ENCODE measurements at regions not wholly inside any gene's neighbourhood (a gene's known extent, or its start where the extent isn't known, plus 50 kb on each side); places are given as distances from the start of the nearest gene placed in this dataset.
A peak's percentile ranks its signal among the peaks of the same experiment; 100 is the strongest.

DNA sequence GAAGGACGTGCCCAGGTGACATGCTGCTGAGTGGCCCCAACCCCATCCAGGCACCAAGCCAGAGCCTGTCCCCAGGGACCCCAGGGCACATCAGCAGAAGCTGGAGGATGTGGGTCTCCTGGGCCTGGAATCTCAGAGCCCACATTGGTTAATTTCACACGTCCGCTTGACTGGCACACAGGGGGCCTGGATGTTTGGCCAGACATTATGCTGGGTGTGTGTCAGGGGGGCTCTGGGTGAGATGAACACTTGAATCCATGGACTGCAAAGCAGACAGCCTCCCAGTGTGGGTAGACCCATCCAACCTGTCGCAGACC is 79.1 kb upstream of the RET start:
- Histone ChIP-seq H3K9me3 (no peaks in the 10 kb centered on the region), H3K27ac (no peak overlapping the region), H3K4me3 (no peak overlapping the region), H3K27me3 (peaks cover 0 to 7% (median 0%) of the 10 kb centered on the region in 7 donors), H3K36me3 (no peaks in the 10 kb centered on the region), H3K4me1 (no peaks in the 10 kb centered on the region)
- intact Hi-C loops (cut with DNase I): no loop called here
- no peak for DNase-seq
- WGBS, 2 donors: 84 to 86% methylated on average over 4 of the region's 4 CpGs
- TF ChIP-seq CTCF (IDR thresholded peaks at IDR 0.05): no peak
- ATAC-seq: no peak

DNA sequence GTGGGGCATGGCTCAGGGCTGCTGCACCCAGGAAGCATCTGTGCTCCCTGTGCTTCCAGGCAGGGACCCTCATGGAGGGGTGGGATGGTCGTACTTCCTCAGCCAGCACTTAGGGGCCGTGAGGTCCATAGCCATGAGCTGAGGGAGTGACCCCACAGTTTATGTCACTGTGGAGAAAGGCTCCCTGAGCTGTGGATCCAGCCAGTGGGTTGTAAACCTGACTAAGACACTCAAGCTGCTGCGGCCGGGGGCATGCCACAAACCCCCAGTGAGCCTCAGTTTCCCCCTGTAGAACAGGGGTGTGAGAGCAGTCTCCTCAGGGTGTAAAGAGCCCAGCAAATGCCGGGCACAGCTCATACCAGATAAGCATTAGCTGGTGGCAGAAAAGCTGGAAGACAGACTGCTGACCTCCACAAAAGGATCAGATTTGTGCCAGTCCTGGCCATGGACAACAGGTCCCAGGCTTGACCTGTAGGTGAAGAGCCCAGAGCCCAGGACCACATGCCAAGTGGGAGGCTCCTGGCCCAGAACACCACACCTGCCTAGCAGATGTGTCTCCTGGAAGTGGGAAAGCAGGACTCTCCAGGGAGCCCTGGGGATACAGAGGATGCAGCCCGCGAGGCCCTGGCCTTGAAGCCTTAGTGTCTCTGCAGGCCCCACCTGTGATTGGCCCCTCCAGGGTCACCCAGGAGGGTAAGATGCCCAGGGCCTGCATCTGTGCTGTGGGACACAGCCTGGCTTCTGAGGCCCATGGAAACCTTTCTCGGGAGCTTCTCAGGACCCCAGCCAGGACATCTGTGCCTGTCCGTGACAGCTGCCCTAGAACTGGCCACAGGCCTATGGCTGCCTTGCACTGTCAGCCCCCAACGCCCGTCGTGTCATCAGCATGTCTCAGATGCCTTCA is 78.1 kb upstream of the RET start:
- intact Hi-C loops (cut with DNase I): no loop called here
- Histone ChIP-seq H3K4me1 (no peaks in the 10 kb centered on the region), H3K4me3 (no peak overlapping the region), H3K9me3 (no peaks in the 10 kb centered on the region), H3K27ac (no peak overlapping the region), H3K27me3 (peaks cover 0 to 7% (median 0%) of the 10 kb centered on the region in 7 donors), H3K36me3 (no peaks in the 10 kb centered on the region)
- 80 to 84% methylated on average over 12 of the region's 12 CpGs for WGBS, 2 donors
- ATAC-seq (no peak), DNase-seq (no peak)
- TF ChIP-seq CTCF (IDR thresholded peaks at IDR 0.05): no peak

DNA sequence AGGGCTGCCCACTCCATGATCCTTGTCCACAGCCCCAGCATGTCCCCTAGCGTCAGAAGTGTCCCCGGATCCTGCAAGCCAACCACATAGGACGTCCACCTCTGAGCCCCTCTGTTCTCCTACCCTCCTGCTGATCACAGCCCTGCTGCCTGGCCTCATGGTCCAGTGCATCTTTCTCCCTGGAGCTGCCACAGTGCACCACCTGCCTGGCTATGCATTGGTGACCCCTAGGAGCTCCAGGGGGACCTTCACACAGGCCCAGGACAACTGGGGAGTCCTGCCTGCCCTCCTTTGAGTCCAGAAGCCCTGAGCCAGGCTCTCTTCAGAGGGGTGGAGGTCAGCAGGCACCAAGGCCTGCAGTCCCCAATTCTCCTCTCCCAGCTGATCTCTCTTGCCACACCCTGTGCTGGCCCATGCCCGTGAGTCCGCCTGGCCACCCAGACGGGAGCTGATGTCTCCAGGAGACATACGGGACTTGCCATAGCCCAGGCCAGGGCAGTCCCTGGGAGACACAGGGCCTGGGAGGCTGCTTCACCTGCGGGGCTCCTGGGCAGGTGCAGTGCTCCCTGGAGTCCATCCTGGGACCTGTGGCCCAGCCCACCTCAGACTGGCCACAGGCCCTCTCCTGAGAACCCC is 77.4 kb upstream of the RET start:
- Histone ChIP-seq H3K4me3 (no peak overlapping the region), H3K27ac (no peak overlapping the region), H3K9me3 (no peaks in the 10 kb centered on the region), H3K4me1 (no peaks in the 10 kb centered on the region), H3K36me3 (no peaks in the 10 kb centered on the region), H3K27me3 (peaks cover 0 to 7% (median 0%) of the 10 kb centered on the region in 7 donors)
- ATAC-seq: peak in 2 of 8 donors; percentile 6 to 11
- DNase-seq: no peak
- WGBS, 2 donors: 88 to 95% methylated on average over 8 of the region's 8 CpGs
- intact Hi-C loops (cut with DNase I): loop anchor here in 1 of 10 donors (5.0 kb wide), 1 partner anchor 1453 kb away; no protein-coding TSS in a partner anchor
- TF ChIP-seq CTCF (IDR thresholded peaks at IDR 0.05): no peak

DNA sequence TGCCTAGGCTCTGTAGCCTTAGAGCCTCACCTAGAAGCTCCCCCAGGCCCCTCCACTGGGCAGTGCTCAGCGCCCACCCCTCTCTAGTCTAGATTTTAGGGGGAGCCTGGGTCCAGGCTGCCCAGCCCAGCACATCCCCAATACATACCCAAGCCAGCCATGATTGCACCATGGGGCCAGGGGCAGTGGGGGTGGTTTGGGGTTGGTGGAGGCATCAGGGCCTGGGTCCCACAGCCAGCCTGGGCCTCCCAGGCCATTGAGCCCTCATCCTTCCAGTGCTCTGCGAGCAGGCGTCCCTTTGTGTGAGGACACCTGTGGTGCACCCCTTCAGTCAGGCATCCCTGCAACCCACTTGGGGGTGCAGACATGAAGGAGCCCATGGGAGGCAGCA is 76.9 kb upstream of the RET start:
- peaks cover 0 to 7% (median 0%) of the 10 kb centered on the region in 7 donors for H3K27me3 ChIP-seq
- no peaks in the 10 kb centered on the region for H3K9me3 ChIP-seq
- ATAC-seq: no peak
- no peaks in the 10 kb centered on the region for H3K36me3 ChIP-seq
- DNase-seq: no peak
- TF ChIP-seq CTCF (IDR thresholded peaks at IDR 0.05): no peak
- no peak overlapping the region for H3K4me3 ChIP-seq
- WGBS, 2 donors: 88 to 91% methylated on average over 3 of the region's 3 CpGs
- H3K27ac ChIP-seq: no peak overlapping the region
- intact Hi-C loops (cut with DNase I): loop anchor here in 1 of 10 donors (5.0 kb wide), 1 partner anchor 1452 kb away; no protein-coding TSS in a partner anchor
- no peaks in the 10 kb centered on the region for H3K4me1 ChIP-seq
